ENCODE measurements at regions not wholly inside any gene's neighbourhood (a gene's known extent, or its start where the extent isn't known, plus 50 kb on each side); places are given as distances from the start of the nearest gene placed in this dataset.
A peak's percentile ranks its signal among the peaks of the same experiment; 100 is the strongest.

GRCh38 chr3:73784686-73785392 lies 160.1 kb upstream of the PDZRN3 start:
- Histone ChIP-seq H3K27ac (ENCODE audit: poor library complexity, severe bottlenecking) (peak overlapping the region; percentile 85), H3K4me3 (ENCODE audit: severe bottlenecking) (no peak overlapping the region), H3K36me3 (ENCODE audit: low read depth) (no peaks in the 10 kb centered on the region), H3K27me3 (ENCODE audit: insufficient read depth, poor library complexity, severe bottlenecking) (no peaks in the 10 kb centered on the region), H3K4me1 (ENCODE audit: insufficient read depth, poor library complexity, severe bottlenecking) (peaks cover 12% of the 10 kb centered on the region), H3K9me3 (ENCODE audit: severe bottlenecking) (no peaks in the 10 kb centered on the region)
- TF ChIP-seq, protein P1, sequence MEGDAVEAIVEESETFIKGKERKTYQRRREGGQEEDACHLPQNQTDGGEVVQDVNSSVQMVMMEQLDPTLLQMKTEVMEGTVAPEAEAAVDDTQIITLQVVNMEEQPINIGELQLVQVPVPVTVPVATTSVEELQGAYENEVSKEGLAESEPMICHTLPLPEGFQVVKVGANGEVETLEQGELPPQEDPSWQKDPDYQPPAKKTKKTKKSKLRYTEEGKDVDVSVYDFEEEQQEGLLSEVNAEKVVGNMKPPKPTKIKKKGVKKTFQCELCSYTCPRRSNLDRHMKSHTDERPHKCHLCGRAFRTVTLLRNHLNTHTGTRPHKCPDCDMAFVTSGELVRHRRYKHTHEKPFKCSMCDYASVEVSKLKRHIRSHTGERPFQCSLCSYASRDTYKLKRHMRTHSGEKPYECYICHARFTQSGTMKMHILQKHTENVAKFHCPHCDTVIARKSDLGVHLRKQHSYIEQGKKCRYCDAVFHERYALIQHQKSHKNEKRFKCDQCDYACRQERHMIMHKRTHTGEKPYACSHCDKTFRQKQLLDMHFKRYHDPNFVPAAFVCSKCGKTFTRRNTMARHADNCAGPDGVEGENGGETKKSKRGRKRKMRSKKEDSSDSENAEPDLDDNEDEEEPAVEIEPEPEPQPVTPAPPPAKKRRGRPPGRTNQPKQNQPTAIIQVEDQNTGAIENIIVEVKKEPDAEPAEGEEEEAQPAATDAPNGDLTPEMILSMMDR (IDR thresholded peaks at IDR 0.05; ENCODE audit: poor library complexity, severe bottlenecking) = no peak
- ATAC-seq (ENCODE audit: low read depth) (no peak), DNase-seq (ENCODE audit: low spot score) (no peak)

DNA sequence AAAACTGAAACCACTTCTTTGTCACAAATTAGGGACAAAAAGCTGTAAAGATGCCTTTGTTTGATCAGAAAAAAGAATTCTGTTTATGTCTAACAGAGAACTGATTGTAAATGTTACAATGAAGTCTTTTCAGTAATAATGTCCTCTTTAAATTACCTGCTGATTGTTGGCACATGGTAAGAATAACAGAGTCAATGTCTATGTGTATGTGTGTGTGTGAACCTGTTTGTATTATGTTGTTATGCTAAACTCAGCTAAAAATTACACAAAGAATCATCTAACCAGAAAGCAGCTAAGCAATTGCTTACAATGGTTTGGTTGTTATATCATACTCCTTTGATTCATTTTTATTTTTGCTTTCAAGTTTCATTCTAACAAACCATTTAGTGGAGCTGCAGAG lies 159.1 kb upstream of the PDZRN3 start:
- no peaks in the 10 kb centered on the region for H3K9me3 ChIP-seq (ENCODE audit: severe bottlenecking)
- H3K4me3 ChIP-seq (ENCODE audit: severe bottlenecking) = no peak overlapping the region
- H3K36me3 ChIP-seq (ENCODE audit: low read depth) = no peaks in the 10 kb centered on the region
- H3K4me1 ChIP-seq (ENCODE audit: insufficient read depth, poor library complexity, severe bottlenecking) = peaks cover 12% of the 10 kb centered on the region
- TF ChIP-seq, protein P1 (IDR thresholded peaks at IDR 0.05; ENCODE audit: poor library complexity, severe bottlenecking) = no peak
- no peaks in the 10 kb centered on the region for H3K27me3 ChIP-seq (ENCODE audit: insufficient read depth, poor library complexity, severe bottlenecking)
- DNase-seq (ENCODE audit: low spot score) = no peak
- ATAC-seq (ENCODE audit: low read depth) = no peak
- no peak overlapping the region for H3K27ac ChIP-seq (ENCODE audit: poor library complexity, severe bottlenecking)

DNA sequence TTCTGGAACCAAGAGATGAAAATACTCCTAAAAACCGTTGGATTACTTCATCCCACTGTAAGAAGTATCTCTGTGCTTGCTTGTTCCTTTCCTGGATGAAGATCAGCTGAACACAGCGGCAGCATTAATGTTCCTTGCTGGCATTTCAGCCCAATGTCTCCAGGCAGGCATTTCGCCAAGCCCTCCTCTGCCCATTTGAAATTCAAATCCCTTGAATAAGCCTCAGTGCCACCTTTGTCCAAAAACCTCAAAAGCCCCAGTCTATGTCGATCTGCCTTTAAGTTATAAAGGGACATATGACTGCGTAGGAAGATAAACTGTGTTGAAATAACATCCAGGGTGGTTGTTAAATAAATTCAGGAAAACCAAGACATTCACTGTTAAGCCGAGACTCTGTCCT lies 156.8 kb upstream of the PDZRN3 start:
- no peaks in the 10 kb centered on the region for H3K9me3 ChIP-seq (ENCODE audit: severe bottlenecking)
- H3K36me3 ChIP-seq (ENCODE audit: low read depth) = no peaks in the 10 kb centered on the region
- TF ChIP-seq, protein P1 (IDR thresholded peaks at IDR 0.05; ENCODE audit: poor library complexity, severe bottlenecking) = no peak
- no peak overlapping the region for H3K27ac ChIP-seq (ENCODE audit: poor library complexity, severe bottlenecking)
- peaks cover 8% of the 10 kb centered on the region for H3K4me1 ChIP-seq (ENCODE audit: insufficient read depth, poor library complexity, severe bottlenecking)
- H3K27me3 ChIP-seq (ENCODE audit: insufficient read depth, poor library complexity, severe bottlenecking) = no peaks in the 10 kb centered on the region
- H3K4me3 ChIP-seq (ENCODE audit: severe bottlenecking) = no peak overlapping the region
- DNase-seq (ENCODE audit: low spot score) (no peak), ATAC-seq (ENCODE audit: low read depth) (no peak)

DNA sequence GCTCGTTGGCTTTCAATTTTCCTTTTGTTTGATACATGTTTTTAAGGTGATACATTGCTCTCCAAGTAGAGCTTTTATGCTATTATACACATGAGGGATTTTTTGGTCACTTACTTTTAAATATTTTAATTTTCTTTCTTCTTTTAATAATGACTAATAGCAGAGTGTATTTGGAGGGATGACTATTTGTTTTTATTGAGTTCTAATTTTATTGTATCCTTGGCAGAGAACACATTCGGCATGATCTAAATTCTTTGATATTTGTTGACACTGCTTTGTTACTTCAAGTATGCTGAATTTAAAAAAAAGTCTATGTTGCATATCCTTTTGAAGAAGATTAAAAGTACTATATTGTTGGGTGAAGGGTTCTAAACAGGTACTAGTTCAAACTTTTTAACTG lies 149.9 kb upstream of the PDZRN3 start:
- DNase-seq (ENCODE audit: low spot score) = no peak
- H3K36me3 ChIP-seq (ENCODE audit: low read depth) = no peaks in the 10 kb centered on the region
- ATAC-seq (ENCODE audit: low read depth) = no peak
- TF ChIP-seq, protein P1 (IDR thresholded peaks at IDR 0.05; ENCODE audit: poor library complexity, severe bottlenecking) = no peak
- H3K4me1 ChIP-seq (ENCODE audit: insufficient read depth, poor library complexity, severe bottlenecking) = no peaks in the 10 kb centered on the region
- no peaks in the 10 kb centered on the region for H3K9me3 ChIP-seq (ENCODE audit: severe bottlenecking)
- no peak overlapping the region for H3K4me3 ChIP-seq (ENCODE audit: severe bottlenecking)
- H3K27me3 ChIP-seq (ENCODE audit: insufficient read depth, poor library complexity, severe bottlenecking) = no peaks in the 10 kb centered on the region
- no peak overlapping the region for H3K27ac ChIP-seq (ENCODE audit: poor library complexity, severe bottlenecking)

GRCh38 chr3:73773233-73773632 lies 148.5 kb upstream of the PDZRN3 start:
- Histone ChIP-seq H3K36me3 (ENCODE audit: low read depth) (no peaks in the 10 kb centered on the region), H3K27ac (ENCODE audit: poor library complexity, severe bottlenecking) (no peak overlapping the region), H3K4me1 (ENCODE audit: insufficient read depth, poor library complexity, severe bottlenecking) (no peaks in the 10 kb centered on the region), H3K9me3 (ENCODE audit: severe bottlenecking) (no peaks in the 10 kb centered on the region), H3K27me3 (ENCODE audit: insufficient read depth, poor library complexity, severe bottlenecking) (no peaks in the 10 kb centered on the region), H3K4me3 (ENCODE audit: severe bottlenecking) (no peak overlapping the region)
- ATAC-seq (ENCODE audit: low read depth) (no peak), DNase-seq (ENCODE audit: low spot score) (no peak)
- TF ChIP-seq, protein P1 (IDR thresholded peaks at IDR 0.05; ENCODE audit: poor library complexity, severe bottlenecking) = no peak

Measured in RWPE2 (cell line).